ENCODE measurements at regions not wholly inside any gene's neighbourhood (a gene's known extent, or its start where the extent isn't known, plus 50 kb on each side); places are given as distances from the start of the nearest gene placed in this dataset.

GRCh38 chr16:85364323-85365040, 248.6 kb upstream of the GSE1 start:
- DNase-seq = no peak

- DNase-seq = no peak
Observed at GRCh38 chr16:85365120-85365519, 248.0 kb upstream of the GSE1 start.

GRCh38 chr16:85366031-85366763, 246.9 kb upstream of the GSE1 start:
- DNase-seq = no peak

GRCh38 chr16:85367485-85367884, 245.6 kb upstream of the GSE1 start:
- no peak for DNase-seq

- DNase-seq = no peak
Observed at GRCh38 chr16:85369060-85369459, 244.1 kb upstream of the GSE1 start.

GRCh38 chr16:85369741-85370528, 243.2 kb upstream of the GSE1 start:
- peak; percentile 13 for DNase-seq

GRCh38 chr16:85370543-85370880, 242.6 kb upstream of the GSE1 start:
- DNase-seq = no peak

- DNase-seq = no peak
Observed at GRCh38 chr16:85370881-85371651, 242.1 kb upstream of the GSE1 start.

- DNase-seq = no peak
Observed at GRCh38 chr16:85371948-85372347, 241.2 kb upstream of the GSE1 start.

- DNase-seq = no peak
Observed at GRCh38 chr16:85372627-85373372, 240.3 kb upstream of the GSE1 start.

GRCh38 chr16:85373741-85374570, 239.2 kb upstream of the GSE1 start:
- no peak for DNase-seq

- no peak for DNase-seq
Observed at GRCh38 chr16:85374571-85374872, 238.6 kb upstream of the GSE1 start.

GRCh38 chr16:85375282-85375681, 237.8 kb upstream of the GSE1 start:
- DNase-seq = no peak

GRCh38 chr16:85376292-85377095, 236.6 kb upstream of the GSE1 start:
- no peak for DNase-seq

- no peak for DNase-seq
Observed at GRCh38 chr16:85377388-85378144, 235.6 kb upstream of the GSE1 start.

- DNase-seq = no peak
Observed at GRCh38 chr16:85378145-85379040, 234.7 kb upstream of the GSE1 start.

GRCh38 chr16:85379041-85380001, 233.8 kb upstream of the GSE1 start:
- DNase-seq = no peak

GRCh38 chr16:85380002-85380395, 233.1 kb upstream of the GSE1 start:
- DNase-seq = no peak
